HG02642 (cell line): ENCODE measurements at regions not wholly inside any gene's neighbourhood (a gene's known extent, or its start where the extent isn't known, plus 50 kb on each side); places are given as distances from the start of the nearest gene placed in this dataset.

Experiments used
- ATAC-seq: cut with Tn5 transposase; IDR thresholded peaks from one replicate; pipeline ENCODE4 v1.9.1; 2021; ENCODE audit warnings: mild to moderate bottlenecking; ENCODE audit not compliant: unreplicated experiment, poor library complexity

GRCh38 chr11:91209751-91210150 is 986.9 kb upstream of the CHORDC1 start:
- ATAC-seq, result no peak

DNA sequence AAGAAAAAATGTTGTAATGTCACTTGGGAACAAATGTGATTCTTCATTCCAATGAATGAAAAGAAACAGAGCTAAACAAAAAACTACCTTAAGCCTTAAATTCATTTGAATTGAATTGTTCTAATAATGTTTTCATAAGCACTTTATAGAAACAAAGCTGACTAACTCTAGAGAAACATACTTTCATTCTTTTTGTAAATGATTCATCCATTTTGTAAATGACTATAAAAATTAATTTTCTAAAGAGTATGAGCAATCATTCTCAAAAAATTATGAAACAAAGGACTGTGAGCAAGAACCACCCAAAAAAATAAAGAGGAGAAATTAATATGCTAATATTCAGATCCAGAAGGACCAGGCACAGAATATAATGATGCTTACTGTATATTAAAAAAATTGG is 986.5 kb upstream of the CHORDC1 start:
- no peak for ATAC-seq

- ATAC-seq, result no peak
Observed at GRCh38 chr11:91199866-91200265, 977.0 kb upstream of the CHORDC1 start.

GRCh38 chr11:91194546-91194945 is 971.7 kb upstream of the CHORDC1 start:
- no peak for ATAC-seq

DNA sequence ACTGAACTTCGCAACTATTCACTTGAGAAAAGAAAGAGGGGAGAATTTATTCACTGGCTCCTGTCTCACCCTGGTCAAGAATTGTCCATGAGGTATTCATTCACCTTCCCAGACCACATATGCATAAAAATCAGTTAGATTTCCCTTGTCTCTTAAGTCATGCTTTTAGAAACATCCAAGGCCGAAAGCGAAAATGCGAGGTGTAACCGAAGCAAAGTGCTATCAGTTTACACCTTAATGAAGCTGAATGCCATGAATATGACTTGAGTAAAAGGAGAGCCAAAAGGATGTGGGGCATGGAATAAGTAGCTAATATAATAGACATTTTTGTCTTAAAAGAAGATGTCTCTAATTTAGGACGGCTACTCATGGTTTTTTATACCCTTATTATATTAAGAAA is 965.6 kb upstream of the CHORDC1 start:
- ATAC-seq, result no peak

DNA sequence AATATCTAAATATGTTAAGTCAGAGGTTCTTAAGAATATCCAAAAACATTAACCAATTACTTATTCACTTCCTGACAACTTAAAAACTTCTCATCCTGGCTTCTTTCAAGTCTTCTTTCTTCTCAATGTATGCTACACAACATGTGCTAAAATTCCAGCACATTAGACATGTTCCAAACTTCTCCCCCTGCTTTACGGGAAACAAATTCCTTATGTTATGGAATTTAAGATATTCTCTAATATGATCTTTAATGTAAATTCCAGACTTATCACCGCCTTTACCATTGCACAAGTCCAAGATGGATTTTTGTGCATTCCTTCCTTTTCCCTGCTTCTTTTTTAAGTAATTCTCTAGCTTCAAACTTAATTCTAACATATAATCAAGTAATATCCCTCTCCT is 964.5 kb upstream of the CHORDC1 start:
- no peak for ATAC-seq

DNA sequence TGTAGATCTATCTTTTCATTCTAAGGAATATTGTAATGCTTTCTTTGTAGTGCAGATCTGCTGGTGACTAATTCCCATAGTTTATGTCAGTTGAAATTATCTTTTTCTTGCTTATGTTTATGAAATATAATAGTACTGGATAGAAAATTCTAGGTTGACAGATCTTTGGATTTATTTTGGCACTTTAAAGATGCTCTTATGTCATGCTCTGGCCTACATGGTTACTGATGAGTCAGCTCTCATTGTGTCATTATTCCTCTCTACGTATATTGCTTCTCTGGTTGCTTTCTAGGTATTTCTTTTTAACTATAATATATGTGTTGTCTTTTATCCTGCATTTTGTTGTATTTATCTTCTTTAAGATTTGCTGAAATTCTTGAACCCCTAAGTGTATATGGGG is 955.5 kb upstream of the CHORDC1 start:
- ATAC-seq, result no peak

DNA sequence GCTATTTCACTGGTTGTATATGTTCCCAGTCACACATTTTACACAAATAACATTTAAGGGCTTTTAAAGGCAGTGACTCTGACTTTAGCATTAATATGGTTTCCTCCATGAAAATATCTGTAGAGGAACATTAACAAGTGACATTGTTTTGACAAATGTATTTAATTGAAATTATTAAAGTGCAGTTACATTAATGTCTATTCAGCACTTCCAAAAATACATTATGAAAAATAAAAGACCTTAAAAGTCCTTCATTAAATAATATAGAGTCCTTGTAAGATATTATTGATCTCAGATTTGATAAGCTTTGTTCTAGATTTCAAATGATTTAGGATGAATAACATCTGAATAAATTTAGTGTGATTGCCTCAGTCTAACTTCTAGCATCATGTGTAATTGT is 951.9 kb upstream of the CHORDC1 start:
- ATAC-seq, result no peak

GRCh38 chr11:91174193-91174592 is 951.3 kb upstream of the CHORDC1 start:
- no peak for ATAC-seq

DNA sequence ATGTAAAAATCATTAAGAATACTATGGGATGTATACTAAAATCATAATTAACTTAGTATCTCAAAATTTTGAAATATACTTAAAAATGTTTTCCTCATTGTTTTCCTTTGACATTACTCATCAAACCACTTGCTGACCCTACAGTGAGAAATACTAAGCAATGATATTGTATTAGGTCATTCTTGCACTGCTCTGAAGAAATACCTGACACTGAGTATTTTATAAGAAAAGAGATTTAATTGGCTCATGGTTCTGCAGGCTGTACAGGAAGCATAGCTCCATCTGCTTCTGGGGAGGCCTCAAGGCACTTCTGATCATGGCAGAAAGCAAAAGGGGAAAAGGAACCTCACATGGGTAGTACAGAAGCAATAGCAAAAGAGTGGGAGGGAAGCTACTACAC is 950.9 kb upstream of the CHORDC1 start:
- no peak for ATAC-seq

GRCh38 chr11:91170711-91171110 is 947.9 kb upstream of the CHORDC1 start:
- no peak for ATAC-seq

- no peak for ATAC-seq
Observed at GRCh38 chr11:91164452-91164822, 941.6 kb upstream of the CHORDC1 start.

GRCh38 chr11:91163619-91164451 is 941.0 kb upstream of the CHORDC1 start:
- ATAC-seq, result no peak

DNA sequence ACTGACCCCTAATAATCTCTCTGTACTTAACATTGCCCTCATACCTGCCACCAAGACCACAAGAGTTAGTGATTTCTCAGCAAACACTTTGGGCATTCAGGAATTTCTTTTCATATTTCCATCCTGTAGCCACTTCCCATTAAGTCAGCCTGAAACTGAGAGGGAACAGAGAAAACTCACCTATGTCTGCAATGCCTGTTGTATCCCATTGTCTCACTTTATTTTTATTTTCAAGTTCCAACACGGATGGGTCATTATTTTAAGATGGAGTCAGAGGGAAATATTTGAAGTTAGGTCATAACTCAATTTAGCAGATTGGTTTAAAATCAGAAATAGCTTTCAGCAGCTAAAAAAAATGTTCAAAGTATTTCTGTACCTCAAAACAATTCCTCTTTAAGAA is 937.8 kb upstream of the CHORDC1 start:
- no peak for ATAC-seq

- no peak for ATAC-seq
Observed at GRCh38 chr11:91158891-91159537, 936.2 kb upstream of the CHORDC1 start.

- ATAC-seq, result no peak
Observed at GRCh38 chr11:91158297-91158696, 935.4 kb upstream of the CHORDC1 start.

GRCh38 chr11:91156041-91156440 is 933.2 kb upstream of the CHORDC1 start:
- ATAC-seq, result no peak

- no peak for ATAC-seq
Observed at GRCh38 chr11:91147885-91148284, 925.0 kb upstream of the CHORDC1 start.

GRCh38 chr11:91141655-91142054 is 918.8 kb upstream of the CHORDC1 start:
- no peak for ATAC-seq

- ATAC-seq, result no peak
Observed at GRCh38 chr11:91136631-91137030, 913.8 kb upstream of the CHORDC1 start.

- ATAC-seq, result no peak
Observed at GRCh38 chr11:91133361-91133760, 910.5 kb upstream of the CHORDC1 start.

DNA sequence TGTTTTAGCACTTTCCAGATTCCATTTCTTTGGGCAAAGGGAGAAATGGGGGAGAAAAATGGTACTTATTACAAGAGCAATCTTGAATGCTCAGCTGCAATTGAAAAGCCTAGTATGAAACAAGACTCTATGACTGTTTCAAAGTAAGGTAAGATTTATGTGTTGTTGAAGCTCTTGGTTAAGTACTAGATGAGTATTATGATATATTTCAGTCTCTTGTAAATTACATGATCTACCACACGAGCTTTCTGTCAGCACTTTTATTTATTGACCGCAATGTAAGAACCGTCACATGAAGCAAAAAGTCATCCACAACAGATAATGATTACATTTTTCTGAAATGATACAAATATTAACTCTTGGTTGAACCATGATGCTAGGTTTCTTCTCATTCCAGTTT is 906.7 kb upstream of the CHORDC1 start:
- no peak for ATAC-seq
